Endothelial cell of umbilical vein (primary cell): ENCODE measurements at regions not wholly inside any gene's neighbourhood (a gene's known extent, or its start where the extent isn't known, plus 50 kb on each side); places are given as distances from the start of the nearest gene placed in this dataset.

Experiments used
- BruUV-seq: library from RNA; stranded (reverse); fragments of 400-500 nt; replicated peaks from 2 replicates; lab custom pipeline; 2021; lab: Mats Ljungman, UMichigan
- CTCF ChIA-PET: fragments of 300-600, 350-600 bp; sonication (Branson Sonifier 250); formaldehyde crosslinking; loops from one replicate; lab custom pipeline; 2021; ENCODE audit warnings: antibody characterized with exemption, inconsistent platforms; lab: Charles Lee
- POLR2A ChIA-PET: fragments of 300-600, 350-600 bp; sonication (Branson Sonifier 250); formaldehyde crosslinking; loops from one replicate; lab custom pipeline; 2021; ENCODE audit warnings: antibody characterized with exemption, inconsistent platforms; lab: Charles Lee
- DNase-seq: peaks from one replicate; pipeline ENCODE4 v3.0.0-alpha.2; 2011; ENCODE audit warnings: low read depth, low spot score
- FAIRE-seq: peaks from 2 replicates; lab custom pipeline; 2011; peaks lifted over from hg19 to GRCh38; lab: Jason Lieb, UNC
- H2AFZ ChIP-seq: 2 replicates; pipeline ENCODE4 v1.6.0; 2012; ENCODE audit warnings: low read depth, low read length, control low read depth, inconsistent platforms
- H3K27ac ChIP-seq: 2 replicates; pipeline ENCODE4 v1.5.1; 2011; ENCODE audit warnings: low read depth, mild to moderate bottlenecking, control low read depth, low read length, moderate library complexity; ENCODE audit not compliant: insufficient read depth
- H3K27me3 ChIP-seq, 2 experiments: 2 replicates each; pipeline versions ENCODE4 v1.6.0 to v1.6.1; 2011; ENCODE audit warnings: low read length in 2 of 2, mixed read lengths in 1 of 2; ENCODE audit not compliant: control insufficient read depth in 2 of 2, insufficient read depth in 2 of 2
- H3K36me3 ChIP-seq, 2 experiments: 2 replicates in 1 of 2; 3 replicates in 1 of 2; pipeline ENCODE4 v1.5.1; 2011; ENCODE audit warnings: low read length in 2 of 2, mild to moderate bottlenecking in 1 of 2, moderate library complexity in 1 of 2; ENCODE audit not compliant: control insufficient read depth in 2 of 2, insufficient read depth in 2 of 2; ENCODE audit errors: extremely low read depth in 1 of 2
- H3K4me1 ChIP-seq: 3 replicates; pipeline ENCODE4 v1.5.1; 2011; ENCODE audit warnings: mild to moderate bottlenecking, low read length; ENCODE audit not compliant: control insufficient read depth, insufficient read depth; ENCODE audit errors: extremely low read depth
- H3K4me2 ChIP-seq: 2 replicates; pipeline ENCODE4 v1.6.1; 2011; ENCODE audit warnings: low read length, control low read depth, mixed read lengths; ENCODE audit not compliant: insufficient read depth
- H3K4me3 ChIP-seq, 3 experiments: fragments of 200-600 bp in 1 of 3; sonication (generic), shearing (Covaris generic) in 1 of 3; replicated peaks in 1 of 3; 2 replicates each; pipeline ENCODE4 v1.5.1; 2011 to 2016; ENCODE audit warnings: control low read depth in 3 of 3, low read length in 3 of 3, mild to moderate bottlenecking in 2 of 3, inconsistent platforms in 1 of 3, low read depth in 1 of 3, moderate library complexity in 1 of 3; ENCODE audit not compliant: insufficient read depth in 1 of 3
- H3K79me2 ChIP-seq: 2 replicates; pipeline ENCODE4 v1.6.0; 2012; ENCODE audit warnings: low read length, inconsistent platforms; ENCODE audit not compliant: control insufficient read depth, insufficient read depth
- H3K9ac ChIP-seq: replicated peaks from 2 replicates; pipeline ENCODE3; 2011; ENCODE audit warnings: low read length, control low read depth; ENCODE audit not compliant: insufficient read depth; ENCODE audit errors: extremely low read depth
- H3K9me1 ChIP-seq: replicated peaks from 3 replicates; pipeline ENCODE4 v1.6.0; 2011; ENCODE audit warnings: mild to moderate bottlenecking, low read length; ENCODE audit not compliant: control insufficient read depth, insufficient read depth; ENCODE audit errors: extremely low read depth
- H3K9me3 ChIP-seq: replicated peaks from 2 replicates; pipeline ENCODE4 v1.5.1; 2012; ENCODE audit warnings: low read length, inconsistent platforms; ENCODE audit not compliant: control insufficient read depth, insufficient read depth
- H4K20me1 ChIP-seq: replicated peaks from 2 replicates; pipeline ENCODE3; 2011; ENCODE audit warnings: mild to moderate bottlenecking, low read length; ENCODE audit not compliant: control insufficient read depth, insufficient read depth; ENCODE audit errors: extremely low read depth
- CTCF ChIP-seq, 2 donors: IDR thresholded peaks; 1 replicate in 1 of 2; 2 replicates in 1 of 2; pipeline ENCODE4 v1.5.1; 2011; ENCODE audit warnings: low read length in 2 of 2, mild to moderate bottlenecking in 2 of 2, moderate library complexity in 2 of 2, control low read depth in 1 of 2, inconsistent platforms in 1 of 2, low read depth in 1 of 2; ENCODE audit not compliant: insufficient read depth in 1 of 2; ENCODE audit errors: extremely low read depth in 1 of 2
- EZH2 ChIP-seq: IDR thresholded peaks from 2 replicates; pipeline ENCODE4 v1.6.1; 2012; ENCODE audit warnings: borderline replicate concordance, low read depth, mild to moderate bottlenecking, moderate library complexity, low read length, inconsistent platforms; ENCODE audit not compliant: severe bottlenecking
- FOS ChIP-seq: IDR thresholded peaks from 2 replicates; pipeline ENCODE4 v1.6.1; 2011; ENCODE audit warnings: mild to moderate bottlenecking, low read length, moderate library complexity, borderline replicate concordance; ENCODE audit not compliant: insufficient read depth
- GATA2 ChIP-seq: IDR thresholded peaks from 2 replicates; pipeline ENCODE4 v1.7.0; 2011; ENCODE audit warnings: low read depth, mild to moderate bottlenecking, moderate library complexity, mixed read lengths, low read length; ENCODE audit not compliant: insufficient read length, insufficient read depth
- JUN ChIP-seq: IDR thresholded peaks from 2 replicates; pipeline ENCODE4 v1.6.1; 2011; ENCODE audit warnings: borderline replicate concordance, low read depth; ENCODE audit not compliant: insufficient read length, insufficient read depth
- MYC ChIP-seq: IDR thresholded peaks from one replicate; pipeline ENCODE4 v1.6.1; 2011; ENCODE audit warnings: mild to moderate bottlenecking, low read depth, low read length
- POLR2A ChIP-seq: IDR thresholded peaks from 2 replicates; pipeline ENCODE4 v1.6.1; 2012; ENCODE audit warnings: low read depth, mild to moderate bottlenecking, control low read depth, low read length
- POLR2AphosphoS5 ChIP-seq: IDR thresholded peaks from 2 replicates; pipeline ENCODE4 v1.6.1; 2012; ENCODE audit warnings: low read depth, mild to moderate bottlenecking, control low read depth, low read length, moderate library complexity; ENCODE audit not compliant: insufficient read depth
- dilution Hi-C: fragments of 300-500 bp; cut with MboI; formaldehyde crosslinking; loops from one replicate; pipeline ENCODE4 v1.15.0; 2019; ENCODE audit warnings: low sequenced_read_pairs; ENCODE audit not compliant: extremely low pct_ligation_motif_present
- intact Hi-C: fragments of 100-400 bp; cut with micrococcal nuclease; formaldehyde crosslinking; loops from one replicate; pipeline ENCODE4 v1.10.0; 2022
- TF ChIP-seq, protein P1 (sequence below): IDR thresholded peaks from 2 replicates; pipeline ENCODE4 v1.6.1; 2011; ENCODE audit not compliant: insufficient read depth, insufficient read length

- intact Hi-C loops: no loop called here
- dilution Hi-C loops: no loop called here
- no peak overlapping the region for H3K4me3 ChIP-seq
- TF ChIP-seq GATA2 (no peak), FOS (no peak), MYC (no peak), JUN (no peak), POLR2A (no peak)
- H3K27ac ChIP-seq: no peak overlapping the region
- BruUV-seq: no TSS peak
- no peak overlapping the region for H3K9ac ChIP-seq
- POLR2A ChIA-PET: no interaction called here
- H3K4me1 ChIP-seq: no peaks in the 10 kb centered on the region
- no peak overlapping the region for H3K4me2 ChIP-seq
- H3K9me1 ChIP-seq: no peaks in the 10 kb centered on the region
- no peak for FAIRE-seq
- CTCF ChIA-PET: no interaction called here
- H4K20me1 ChIP-seq: no peaks in the 10 kb centered on the region
- H3K9me3 ChIP-seq: peaks cover 2% of the 10 kb centered on the region
- no peak for DNase-seq
- no peaks in the 10 kb centered on the region for H3K27me3 ChIP-seq
- no peaks in the 10 kb centered on the region for H3K36me3 ChIP-seq
- no peaks in the 10 kb centered on the region for H3K79me2 ChIP-seq
- no peak overlapping the region for H2AFZ ChIP-seq
Observed at GRCh38 chr2:125935559-125935958, 720.4 kb upstream of the GYPC start.

DNA sequence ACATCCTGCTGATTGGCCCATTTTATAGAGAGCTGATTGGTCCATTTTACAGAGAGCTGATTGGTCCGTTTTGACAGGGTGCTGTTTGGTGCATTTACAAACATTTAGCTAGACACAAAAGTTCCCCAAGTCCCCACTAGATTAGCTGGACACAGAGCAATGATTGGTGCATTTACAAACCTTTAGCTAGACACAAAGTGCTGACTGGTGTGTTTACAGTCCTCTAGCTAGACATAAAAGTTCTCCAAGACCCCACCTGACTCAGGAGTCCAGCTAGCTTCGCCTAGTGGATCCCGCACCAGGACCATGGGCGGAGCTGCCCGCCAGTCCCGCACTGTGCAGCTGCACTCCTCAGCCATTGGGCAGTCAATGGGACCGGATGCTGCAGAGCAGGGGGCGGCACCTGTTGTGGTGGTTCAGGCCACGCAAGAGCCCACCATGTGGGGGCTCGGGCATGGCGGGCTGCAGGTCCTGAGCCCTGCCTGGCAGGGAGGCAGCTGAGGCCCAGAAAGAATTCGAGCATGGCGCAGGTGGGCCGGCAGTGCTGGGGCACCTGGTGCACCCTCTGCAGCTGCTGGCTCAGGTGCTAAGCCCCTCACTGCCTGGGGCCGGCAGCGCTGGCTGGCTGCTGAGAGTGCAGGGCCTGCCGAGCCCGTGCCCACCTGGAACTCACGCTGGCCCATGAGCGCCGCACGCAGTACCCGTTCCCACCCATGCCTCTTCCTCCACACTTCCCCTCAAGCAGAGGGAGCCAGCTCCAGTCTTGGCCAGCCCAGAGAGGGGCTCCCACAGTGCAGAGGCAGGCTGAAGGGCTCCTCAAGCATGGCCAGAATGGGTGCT lies 713.2 kb upstream of the GYPC start:
- H2AFZ ChIP-seq: no peak overlapping the region
- no peaks in the 10 kb centered on the region for H3K79me2 ChIP-seq
- ChIA-PET CTCF (no interaction called here), POLR2A (no interaction called here)
- BruUV-seq: no TSS peak
- DNase-seq (no peak), FAIRE-seq (no peak)
- peaks cover 6% of the 10 kb centered on the region for H3K9me3 ChIP-seq
- intact Hi-C loops (no loop called here), dilution Hi-C loops (no loop called here)
- H3K4me3 ChIP-seq: no peak overlapping the region
- no peak overlapping the region for H3K4me2 ChIP-seq
- H3K4me1 ChIP-seq: no peaks in the 10 kb centered on the region
- H3K9ac ChIP-seq: no peak overlapping the region
- no peaks in the 10 kb centered on the region for H3K27me3 ChIP-seq
- no peaks in the 10 kb centered on the region for H3K36me3 ChIP-seq
- TF ChIP-seq, protein P1, sequence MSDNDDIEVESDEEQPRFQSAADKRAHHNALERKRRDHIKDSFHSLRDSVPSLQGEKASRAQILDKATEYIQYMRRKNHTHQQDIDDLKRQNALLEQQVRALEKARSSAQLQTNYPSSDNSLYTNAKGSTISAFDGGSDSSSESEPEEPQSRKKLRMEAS: no peak
- TF ChIP-seq POLR2AphosphoS5 (no peak), FOS (no peak), POLR2A (no peak), EZH2 (no peak), GATA2 (no peak), JUN (no peak), MYC (no peak), CTCF (IDR thresholded peaks at IDR 0.05; ENCODE audit: extremely low read depth in 1 of 2, insufficient read depth in 1 of 2, low read depth in 1 of 2, low read length in 2 of 2) (no peak)
- no peaks in the 10 kb centered on the region for H3K9me1 ChIP-seq
- H3K27ac ChIP-seq: no peak overlapping the region
- H4K20me1 ChIP-seq: no peaks in the 10 kb centered on the region
